Neural progenitor cell (in vitro differentiated cells): ENCODE measurements at regions not wholly inside any gene's neighbourhood (a gene's known extent, or its start where the extent isn't known, plus 50 kb on each side); places are given as distances from the start of the nearest gene placed in this dataset.

ENCODE experiments used
- DNase-seq: peaks from one replicate; pipeline ENCODE4 v3.0.0-alpha.2; 2016; ENCODE audit warnings: low spot score
- H2AFZ ChIP-seq: fragments of 200-600 bp; sonication (generic); replicated peaks from 2 replicates; pipeline ENCODE4 v1.6.1; 2016; ENCODE audit warnings: antibody characterized with exemption
- H3F3A ChIP-seq: fragments of 200-600 bp; sonication (generic); 2 replicates; pipeline ENCODE4 v1.6.1; 2016; ENCODE audit warnings: antibody characterized with exemption, low read depth
- H3K27ac ChIP-seq: fragments of 200-600 bp; sonication (generic); 2 replicates; pipeline ENCODE4 v1.5.1; 2016; ENCODE audit warnings: mild to moderate bottlenecking
- H3K27me3 ChIP-seq: fragments of 200-600 bp; sonication (generic); 2 replicates; pipeline ENCODE4 v1.6.1; 2016; ENCODE audit warnings: mild to moderate bottlenecking, moderate library complexity
- H3K36me3 ChIP-seq: fragments of 200-600 bp; sonication (generic); 2 replicates; pipeline ENCODE4 v1.5.1; 2016
- H3K4me1 ChIP-seq: fragments of 200-600 bp; sonication (generic); 2 replicates; pipeline ENCODE4 v1.6.1; 2016; ENCODE audit warnings: mixed run types
- H3K4me2 ChIP-seq: fragments of 200-600 bp; sonication (generic); 2 replicates; pipeline ENCODE4 v1.6.1; 2016
- H3K4me3 ChIP-seq: fragments of 200-600 bp; sonication (generic); 2 replicates; pipeline ENCODE4 v1.5.1; 2016
- H3K79me2 ChIP-seq: fragments of 200-600 bp; sonication (generic); 2 replicates; pipeline ENCODE4 v1.6.1; 2016; ENCODE audit warnings: low read depth
- H3K9ac ChIP-seq: fragments of 200-600 bp; sonication (generic); 2 replicates; pipeline ENCODE4 v1.6.1; 2016
- H3K9me3 ChIP-seq: fragments of 200-600 bp; sonication (generic); 2 replicates; pipeline ENCODE4 v1.5.1; 2016; ENCODE audit warnings: low read depth
- H4K20me1 ChIP-seq: fragments of 200-600 bp; sonication (generic); 2 replicates; pipeline ENCODE4 v1.6.1; 2016; ENCODE audit warnings: low read depth
- H3K27ac Mint-ChIP-seq: 3 replicates; pipeline ENCODE4 v1.8.0; 2021; ENCODE audit warnings: mixed read lengths
- H3K27me3 Mint-ChIP-seq: 2 replicates; pipeline ENCODE4 v1.8.0; 2022; ENCODE audit warnings: low read depth, mild to moderate bottlenecking, inconsistent platforms, moderate library complexity, mixed read lengths; ENCODE audit not compliant: insufficient read depth
- H3K36me3 Mint-ChIP-seq: 3 replicates; pipeline ENCODE4 v1.8.0; 2021; ENCODE audit warnings: mixed read lengths
- H3K4me1 Mint-ChIP-seq: 3 replicates; pipeline ENCODE4 v1.8.0; 2021; ENCODE audit warnings: mixed read lengths
- H3K4me3 Mint-ChIP-seq: 3 replicates; pipeline ENCODE4 v1.8.0; 2021; ENCODE audit warnings: mild to moderate bottlenecking, moderate library complexity, mixed read lengths
- H3K9me3 Mint-ChIP-seq: 3 replicates; pipeline ENCODE4 v1.8.0; 2020; ENCODE audit warnings: mixed read lengths
- CTCF ChIP-seq: fragments of 200-600 bp; sonication (generic); IDR thresholded peaks from 2 replicates; pipeline ENCODE4 v1.5.1; 2017; ENCODE audit warnings: antibody characterized with exemption, mild to moderate bottlenecking
- EZH2 ChIP-seq: fragments of 200-600 bp; sonication (generic); IDR thresholded peaks from 2 replicates; pipeline ENCODE4 v1.6.1; 2017; ENCODE audit warnings: antibody characterized with exemption, mild to moderate bottlenecking, moderate library complexity
- EZH2phosphoT487 ChIP-seq: fragments of 200-600 bp; sonication (generic); IDR thresholded peaks from 2 replicates; pipeline ENCODE4 v1.6.1; 2017; ENCODE audit warnings: antibody characterized with exemption

DNA sequence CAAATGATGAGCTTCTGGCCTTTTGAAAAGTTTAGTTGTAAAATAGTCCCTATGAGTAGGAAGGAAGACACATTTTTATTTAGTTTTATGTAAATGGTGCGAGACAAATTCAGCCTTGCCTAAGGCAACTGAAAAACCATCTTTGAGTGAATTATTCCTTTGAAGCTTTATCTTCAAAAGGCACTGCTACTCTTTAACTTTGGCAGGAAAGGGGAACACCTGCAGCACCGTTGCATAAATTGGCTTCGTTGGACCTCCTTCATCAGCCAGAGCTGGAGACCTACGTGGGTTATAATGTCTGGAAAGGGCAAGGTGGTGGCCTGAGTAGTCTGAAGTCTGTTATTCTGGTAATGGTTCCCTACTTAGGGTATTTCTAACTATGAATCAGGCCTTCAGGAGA lies 373.5 kb downstream of the KCNJ2 start:
- Histone ChIP-seq H3K9me3 (no peaks in the 10 kb centered on the region), H3K4me3 (no peak overlapping the region), H3K79me2 (no peaks in the 10 kb centered on the region), H3K4me1 (no peaks in the 10 kb centered on the region), H4K20me1 (no peaks in the 10 kb centered on the region), H3F3A (no peaks in the 10 kb centered on the region), H3K36me3 (no peaks in the 10 kb centered on the region), H2AFZ (no peak overlapping the region), H3K27me3 (no peaks in the 10 kb centered on the region), H3K27ac (no peak overlapping the region), H3K4me2 (no peak overlapping the region), H3K9ac (no peak overlapping the region)
- H3K9me3 Mint-ChIP-seq, result no peaks in the 10 kb centered on the region
- H3K4me1 Mint-ChIP-seq, result no peaks in the 10 kb centered on the region
- no peak overlapping the region for H3K4me3 Mint-ChIP-seq
- no peaks in the 10 kb centered on the region for H3K27me3 Mint-ChIP-seq
- H3K36me3 Mint-ChIP-seq, result no peaks in the 10 kb centered on the region
- H3K27ac Mint-ChIP-seq, result no peak overlapping the region
- DNase-seq, result no peak
- no peak for TF ChIP-seq EZH2
- no peak for TF ChIP-seq CTCF
- no peak for TF ChIP-seq EZH2phosphoT487

DNA sequence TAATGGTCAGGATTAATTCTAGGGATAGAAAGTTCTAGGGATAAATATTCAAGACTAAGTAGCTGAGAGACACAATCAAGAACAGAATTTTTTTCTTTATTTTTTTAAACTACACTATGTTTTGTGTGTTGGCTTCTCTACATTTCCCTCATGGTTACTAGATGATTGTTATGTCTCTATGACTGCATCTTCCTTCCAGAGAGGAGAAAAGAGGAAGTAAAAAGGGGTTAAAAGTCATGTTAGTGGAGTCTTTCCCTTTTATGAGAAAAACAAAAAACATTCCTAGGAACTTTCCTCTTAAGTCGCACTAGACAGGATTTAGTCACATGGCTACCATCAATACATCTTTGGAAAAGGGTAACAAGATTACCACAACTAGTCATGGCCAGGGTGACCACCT lies 375.0 kb downstream of the KCNJ2 start:
- no peak overlapping the region for H2AFZ ChIP-seq
- H3K4me3 ChIP-seq, result no peak overlapping the region
- no peak for DNase-seq
- H3K9me3 ChIP-seq, result no peaks in the 10 kb centered on the region
- H3K9ac ChIP-seq, result no peak overlapping the region
- Mint-ChIP-seq H3K36me3 (no peaks in the 10 kb centered on the region), H3K27ac (no peak overlapping the region), H3K9me3 (no peaks in the 10 kb centered on the region), H3K27me3 (no peaks in the 10 kb centered on the region), H3K4me3 (no peak overlapping the region), H3K4me1 (no peaks in the 10 kb centered on the region)
- H3F3A ChIP-seq, result no peaks in the 10 kb centered on the region
- no peaks in the 10 kb centered on the region for H3K79me2 ChIP-seq
- no peak overlapping the region for H3K4me2 ChIP-seq
- H3K27me3 ChIP-seq, result no peaks in the 10 kb centered on the region
- TF ChIP-seq CTCF, result no peak
- TF ChIP-seq EZH2, result no peak
- no peak for TF ChIP-seq EZH2phosphoT487
- H3K36me3 ChIP-seq, result no peaks in the 10 kb centered on the region
- H3K4me1 ChIP-seq, result no peaks in the 10 kb centered on the region
- no peaks in the 10 kb centered on the region for H4K20me1 ChIP-seq
- no peak overlapping the region for H3K27ac ChIP-seq

DNA sequence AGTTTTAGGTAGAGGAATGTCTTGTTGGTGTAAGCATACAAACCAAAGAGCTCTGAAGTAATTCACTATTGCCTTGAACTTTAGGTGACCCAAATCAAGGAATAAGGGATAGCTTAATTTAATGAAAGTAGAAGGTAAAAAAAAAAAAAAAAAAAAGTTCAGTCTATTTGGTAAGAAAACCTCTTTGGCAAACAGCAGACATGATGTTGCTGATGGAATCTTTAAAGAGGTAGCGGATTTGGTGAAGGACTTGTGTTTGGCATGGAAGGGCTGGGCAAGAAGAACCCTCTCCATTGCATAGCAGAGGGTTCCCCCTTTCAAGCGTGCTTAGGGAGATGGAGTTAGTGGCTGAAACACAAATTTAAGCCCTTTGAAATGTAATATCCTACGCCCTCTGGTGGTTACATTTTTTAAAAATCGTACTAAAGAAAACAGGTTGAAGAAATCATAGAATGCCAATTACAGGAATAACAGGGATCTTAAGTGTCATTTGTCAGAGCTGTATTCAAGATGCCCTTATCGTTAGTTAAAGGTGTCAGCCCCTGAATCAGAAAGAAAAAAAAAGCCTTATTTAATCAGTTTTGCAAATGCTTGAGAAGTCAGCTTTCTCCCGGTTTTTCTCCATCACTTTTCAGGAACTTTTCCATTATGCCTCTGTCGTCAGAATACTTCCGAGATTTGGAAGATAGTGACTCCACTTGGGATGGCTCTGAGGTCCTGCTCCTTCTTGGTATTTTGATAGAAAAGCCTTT lies 383.1 kb downstream of the KCNJ2 start:
- Histone ChIP-seq H2AFZ (no peak overlapping the region), H3K4me2 (no peak overlapping the region), H3K9ac (no peak overlapping the region), H3K36me3 (no peaks in the 10 kb centered on the region), H3F3A (no peaks in the 10 kb centered on the region), H3K4me3 (no peak overlapping the region), H3K27me3 (no peaks in the 10 kb centered on the region), H3K9me3 (no peaks in the 10 kb centered on the region), H4K20me1 (no peaks in the 10 kb centered on the region), H3K4me1 (no peaks in the 10 kb centered on the region), H3K79me2 (no peaks in the 10 kb centered on the region), H3K27ac (no peak overlapping the region)
- Mint-ChIP-seq H3K4me1 (no peaks in the 10 kb centered on the region), H3K9me3 (peaks cover 3% of the 10 kb centered on the region), H3K27ac (no peak overlapping the region), H3K36me3 (no peaks in the 10 kb centered on the region), H3K4me3 (no peak overlapping the region), H3K27me3 (no peaks in the 10 kb centered on the region)
- TF ChIP-seq EZH2 (no peak), CTCF (peak; percentile 71)
- peak; percentile 75 for DNase-seq
